SU-DHL-6 (cell line): ENCODE measurements at regions not wholly inside any gene's neighbourhood (a gene's known extent, or its start where the extent isn't known, plus 50 kb on each side); places are given as distances from the start of the nearest gene placed in this dataset.

Experiments
- CTCF ChIP-seq: fragments of 200-600 bp; sonication (generic); IDR thresholded peaks from one replicate; pipeline ENCODE4 v1.5.1; 2017; ENCODE audit warnings: antibody characterized with exemption, mild to moderate bottlenecking, low read length, moderate library complexity; ENCODE audit not compliant: insufficient read depth, poor library complexity, severe bottlenecking
- EZH2phosphoT487 ChIP-seq: fragments of 200-600 bp; sonication (generic), shearing (Covaris generic); conservative IDR thresholded peaks from 2 replicates; pipeline ENCODE4 v1.6.1; 2018; ENCODE audit warnings: mild to moderate bottlenecking, antibody characterized with exemption, low read length, moderate library complexity, mixed read lengths

GRCh38 chr9:99515093-99515492 is 293.0 kb downstream of the SEC61B start:
- no peak for TF ChIP-seq CTCF
- no peak for TF ChIP-seq EZH2phosphoT487
